GM18858 (cell line): ENCODE measurements at regions not wholly inside any gene's neighbourhood (a gene's known extent, or its start where the extent isn't known, plus 50 kb on each side); places are given as distances from the start of the nearest gene placed in this dataset.
"Not testable (repeated sequence)": the region's sequence is repeated elsewhere in the genome, so short reads cannot be mapped to it uniquely, and the experiment has no call there.

Source experiments
- ATAC-seq: cut with Tn5 transposase; IDR thresholded peaks from one replicate; pipeline ENCODE4 v1.9.1; 2021; ENCODE audit not compliant: unreplicated experiment

DNA sequence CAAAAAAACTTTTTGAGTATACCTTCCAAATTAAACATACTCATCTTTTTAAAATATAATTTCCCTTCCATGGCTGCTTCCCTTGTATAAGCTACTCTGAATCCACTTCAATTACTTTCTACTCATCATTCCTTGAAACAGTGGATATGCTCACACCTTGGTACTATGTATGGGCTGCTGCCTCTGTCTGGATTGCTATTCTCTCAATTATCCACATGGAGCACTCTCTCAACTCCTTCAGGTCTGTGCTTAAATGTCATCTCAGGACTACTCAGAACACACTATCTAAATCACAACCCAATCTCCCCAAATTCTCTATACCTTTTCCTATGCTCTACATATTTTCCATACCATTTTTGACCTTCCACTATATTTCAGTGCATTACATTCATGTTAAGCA lies 898.9 kb upstream of the EPHA5 start:
- ATAC-seq = no peak

GRCh38 chr4:66568431-66568830 lies 898.1 kb upstream of the EPHA5 start:
- no peak for ATAC-seq

- no peak for ATAC-seq
Measured at GRCh38 chr4:66568001-66568400, 897.7 kb upstream of the EPHA5 start.

GRCh38 chr4:66567551-66567950 lies 897.3 kb upstream of the EPHA5 start:
- ATAC-seq = no peak

GRCh38 chr4:66565801-66566200 lies 895.5 kb upstream of the EPHA5 start:
- no peak for ATAC-seq

DNA sequence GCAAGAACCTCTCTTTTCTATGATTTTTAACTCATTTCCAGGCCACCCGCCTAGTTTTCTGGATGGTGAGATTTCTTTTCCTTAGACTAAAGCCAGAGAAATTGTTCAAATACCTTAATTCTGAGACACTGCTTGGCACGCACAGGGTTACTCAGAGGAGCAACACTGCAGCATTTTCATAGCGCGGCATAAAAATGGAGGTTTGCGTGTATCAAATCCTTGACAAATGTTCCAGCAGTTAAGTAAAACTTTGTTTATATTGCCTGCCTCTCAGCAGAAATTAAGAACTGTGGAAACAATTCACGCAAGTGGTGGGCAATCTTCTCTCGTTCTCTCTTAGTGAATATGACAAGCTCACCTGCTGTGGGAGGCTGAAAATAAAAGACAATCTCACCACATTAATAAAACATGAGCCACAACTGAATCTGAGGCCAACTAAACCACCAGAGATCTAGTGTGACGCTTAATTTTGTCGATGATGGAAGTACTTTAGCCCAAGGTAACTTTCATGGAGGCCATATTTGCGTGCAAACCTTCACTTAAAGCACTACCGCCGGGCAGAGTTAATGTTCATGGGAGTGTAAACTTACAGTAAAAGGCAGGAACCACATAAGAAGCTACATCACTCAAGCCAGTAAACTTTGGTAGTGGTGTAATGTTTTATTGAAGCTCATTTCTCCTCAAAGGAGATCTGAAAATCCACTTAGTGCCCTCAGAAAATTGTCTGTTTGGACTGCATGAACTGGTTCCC lies 894.8 kb upstream of the EPHA5 start:
- no peak for ATAC-seq

- no peak for ATAC-seq
Measured at GRCh38 chr4:66562276-66562806, 892.1 kb upstream of the EPHA5 start.

DNA sequence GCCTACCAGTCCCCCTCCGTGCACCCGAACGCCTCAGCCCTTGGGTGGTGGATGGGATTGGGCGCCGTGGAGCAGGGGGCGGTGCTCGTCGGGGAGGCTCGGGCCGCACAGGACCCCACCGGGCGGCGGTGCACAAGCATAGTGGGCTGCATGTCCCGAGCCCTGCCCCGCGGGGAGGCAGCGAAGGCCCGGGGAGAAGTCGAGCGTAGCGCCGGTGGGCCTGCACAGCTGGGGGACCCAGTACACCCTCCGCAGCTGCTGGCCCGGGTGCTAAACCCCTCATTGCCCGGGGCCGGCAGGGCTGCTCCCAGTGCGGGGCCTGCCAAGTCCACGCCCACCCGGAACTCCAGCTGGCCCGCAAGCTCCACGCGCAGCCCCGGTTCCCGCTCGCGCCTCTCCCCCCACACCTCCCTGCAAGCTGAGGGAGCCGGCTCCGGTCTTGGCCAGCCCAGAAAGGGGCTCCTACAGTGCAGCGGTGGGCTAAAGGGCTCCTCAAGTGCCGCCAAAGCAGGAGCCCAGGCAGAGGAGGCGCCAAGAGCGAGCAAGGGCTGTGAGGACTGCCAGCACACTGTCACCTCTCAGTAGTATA lies 891.3 kb upstream of the EPHA5 start:
- ATAC-seq = not testable (repeated sequence)

- ATAC-seq = no peak
Measured at GRCh38 chr4:66558651-66559050, 888.4 kb upstream of the EPHA5 start.

- no peak for ATAC-seq
Measured at GRCh38 chr4:66556651-66557278, 886.5 kb upstream of the EPHA5 start.

- ATAC-seq = no peak
Measured at GRCh38 chr4:66555301-66555700, 885.0 kb upstream of the EPHA5 start.

DNA sequence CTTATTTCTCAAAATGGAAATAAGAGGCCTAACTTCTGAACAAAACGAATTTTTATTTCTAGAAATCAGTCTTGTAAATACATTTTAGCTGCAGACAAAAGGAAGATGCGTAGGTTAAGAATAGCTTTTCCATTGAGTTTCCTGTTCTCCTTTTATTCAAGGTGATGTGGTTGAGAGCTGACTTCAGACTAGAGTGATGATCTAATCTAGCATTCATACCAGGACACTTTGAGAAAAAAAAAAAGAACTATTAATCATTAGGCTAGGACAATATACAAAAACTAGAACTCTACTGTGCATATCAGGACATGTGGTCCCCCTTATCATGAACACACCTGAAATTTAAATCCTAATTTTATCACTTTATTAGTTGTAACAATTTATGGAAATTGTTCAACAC lies 884.5 kb upstream of the EPHA5 start:
- no peak for ATAC-seq

DNA sequence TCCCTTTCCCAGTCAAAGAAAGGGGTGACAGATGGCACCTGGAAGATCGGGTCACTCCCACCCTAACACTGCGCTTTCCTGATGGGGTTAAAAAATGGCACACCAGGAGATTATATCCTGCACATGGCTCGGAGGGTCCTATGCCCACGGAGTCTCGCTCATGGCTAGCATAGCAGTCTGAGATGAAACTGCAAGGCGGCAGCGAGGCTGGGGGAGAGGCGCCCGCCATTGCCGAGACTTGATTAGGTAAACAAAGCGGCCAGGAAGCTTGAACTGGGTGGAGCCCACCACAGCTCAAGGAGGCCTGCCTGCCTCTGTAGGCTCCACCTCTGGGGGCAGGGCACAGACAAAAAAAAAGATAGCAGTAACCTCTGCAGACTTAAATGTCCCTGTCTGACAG lies 875.0 kb upstream of the EPHA5 start:
- ATAC-seq = not testable (repeated sequence)

DNA sequence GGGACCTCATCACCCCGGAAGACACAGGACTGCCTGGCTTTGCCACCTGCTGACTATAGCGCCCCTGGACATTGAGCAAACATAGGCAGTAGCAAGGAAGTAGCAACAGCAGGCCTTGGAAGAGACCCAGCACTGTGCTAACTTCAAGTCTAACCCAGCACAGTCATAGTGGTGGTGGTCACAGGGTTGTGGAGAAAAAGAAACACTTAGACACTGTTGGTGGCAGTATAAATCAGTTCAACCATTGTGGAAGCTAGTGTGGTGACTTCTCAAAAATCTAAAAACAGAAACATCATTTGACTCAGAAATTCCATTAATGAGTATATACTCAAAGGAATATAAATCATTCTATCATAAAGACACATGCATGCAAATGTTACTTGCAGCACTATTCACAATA lies 874.0 kb upstream of the EPHA5 start:
- ATAC-seq = no peak

- ATAC-seq = no peak
Measured at GRCh38 chr4:66539745-66540144, 869.5 kb upstream of the EPHA5 start.

DNA sequence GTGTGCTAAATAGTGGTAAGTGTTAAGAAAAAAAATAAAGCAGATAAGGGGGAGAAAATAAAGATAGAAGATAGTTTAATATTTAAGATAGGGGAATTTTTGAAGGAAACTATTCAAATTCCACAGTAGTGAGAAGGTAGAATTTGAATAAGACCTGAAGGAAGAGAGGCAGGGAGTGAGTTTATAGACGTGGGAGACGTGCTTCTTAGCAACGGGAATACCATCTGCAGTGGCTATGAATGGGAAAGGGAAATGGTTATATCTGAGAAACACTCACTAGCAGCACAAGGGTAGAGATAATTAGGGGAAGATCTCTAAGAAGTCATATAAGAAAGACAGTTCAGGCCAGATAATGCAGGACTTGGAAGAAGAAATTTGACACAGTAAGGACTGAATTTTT lies 854.5 kb upstream of the EPHA5 start:
- no peak for ATAC-seq

- no peak for ATAC-seq
Measured at GRCh38 chr4:66522244-66522643, 852.0 kb upstream of the EPHA5 start.

DNA sequence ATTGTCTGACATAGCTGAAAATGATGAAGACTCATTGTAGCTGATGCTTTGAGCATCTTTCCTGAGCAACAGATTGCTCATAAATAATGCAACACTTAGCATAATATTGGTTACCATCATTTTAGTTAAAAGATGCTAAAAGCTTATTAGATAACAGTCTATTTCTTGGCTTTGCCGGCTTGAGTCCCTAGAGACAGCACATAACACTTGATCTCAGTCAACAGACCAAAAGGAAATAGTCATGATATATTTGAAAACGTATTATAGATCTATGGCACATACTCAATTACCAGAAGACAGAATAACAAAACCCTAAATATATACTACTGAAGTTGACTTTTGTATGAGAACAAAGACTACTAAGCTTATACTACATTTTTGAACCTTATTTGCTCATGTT lies 846.7 kb upstream of the EPHA5 start:
- ATAC-seq = no peak

GRCh38 chr4:66506985-66507384 lies 836.7 kb upstream of the EPHA5 start:
- no peak for ATAC-seq

DNA sequence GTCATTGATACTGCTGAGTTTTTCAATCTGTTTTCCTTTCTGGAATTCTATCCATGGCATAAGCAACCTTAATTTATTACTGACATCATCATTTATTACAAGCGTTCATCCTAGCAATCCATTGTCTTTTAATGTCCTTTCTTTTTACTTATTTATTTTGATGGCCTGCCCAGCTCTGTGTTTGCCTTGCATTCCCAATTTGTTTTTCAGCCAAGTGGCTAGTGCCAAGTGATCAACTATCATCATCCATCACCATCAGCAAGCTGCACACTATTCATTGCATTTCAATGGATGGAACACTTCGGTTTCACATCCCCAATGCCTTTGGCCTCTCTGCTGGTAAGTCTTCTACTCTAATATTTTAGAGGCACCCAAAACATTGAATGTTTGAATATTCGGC lies 831.7 kb upstream of the EPHA5 start:
- no peak for ATAC-seq

- ATAC-seq = no peak
Measured at GRCh38 chr4:66490729-66491128, 820.4 kb upstream of the EPHA5 start.

DNA sequence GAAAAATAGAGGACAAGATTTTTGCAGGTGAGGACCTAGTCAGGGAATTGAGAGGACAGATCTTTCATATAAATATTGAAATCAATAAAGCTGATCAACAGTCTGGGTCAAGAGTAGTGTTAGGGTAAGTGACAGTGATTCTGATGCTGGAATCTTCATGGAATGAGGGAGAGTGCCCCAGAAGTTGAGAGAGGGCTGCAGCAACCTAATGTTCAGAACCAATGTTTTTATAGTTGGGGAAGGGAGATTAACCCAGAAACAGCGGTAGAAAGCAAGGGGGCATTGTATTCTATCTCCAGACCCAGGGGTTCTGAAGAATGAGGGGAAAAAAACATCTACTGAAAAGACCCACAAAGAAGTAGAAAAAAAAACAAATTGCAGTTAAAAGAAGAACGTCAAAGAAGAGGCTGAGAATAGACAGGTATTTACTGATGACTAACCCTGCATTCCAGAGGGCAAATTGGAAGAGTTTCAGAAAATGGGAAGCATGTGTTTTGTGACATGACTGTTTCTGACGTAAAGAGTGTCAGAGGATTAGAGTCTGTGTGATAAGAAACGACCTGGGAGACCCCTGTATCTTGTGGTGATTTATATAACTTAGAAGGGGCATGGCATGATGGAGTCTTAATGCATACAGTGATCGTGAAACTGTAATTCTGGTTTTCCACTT lies 819.6 kb upstream of the EPHA5 start:
- no peak for ATAC-seq
